Inflammatory macrophage treated with lipopolysaccharide for 4 hours (primary cell): ENCODE measurements at regions not wholly inside any gene's neighbourhood (a gene's known extent, or its start where the extent isn't known, plus 50 kb on each side); places are given as distances from the start of the nearest gene placed in this dataset.
"Not testable (repeated sequence)": the region's sequence is repeated elsewhere in the genome, so short reads cannot be mapped to it uniquely, and the experiment has no call there.

Experiments
- DNase-seq: peaks from one replicate; pipeline ENCODE4 v3.0.0-alpha.2; 2020

DNA sequence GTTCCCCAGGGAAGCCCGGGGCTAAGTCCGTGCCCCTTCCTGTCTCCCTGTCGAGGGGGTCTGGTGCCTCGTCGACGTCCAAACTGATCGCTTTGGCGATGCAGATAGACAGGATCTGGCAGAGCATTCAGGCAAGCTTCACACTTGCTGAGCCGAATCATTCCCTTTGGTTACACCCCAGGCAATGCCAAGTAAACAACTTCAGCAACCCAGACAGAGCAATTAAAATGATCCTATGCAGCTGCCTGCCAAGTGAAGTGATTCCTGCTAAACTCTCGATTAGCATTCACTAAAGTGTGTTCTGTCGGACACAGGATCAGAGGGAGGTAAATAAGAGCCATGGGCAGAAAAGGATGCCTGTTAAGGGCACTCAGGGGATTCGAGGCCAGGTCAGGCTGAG is 108.2 kb upstream of the RAB12 start:
- no peak for DNase-seq

- no peak for DNase-seq
These were observed 106.0 kb upstream of the RAB12 start for GRCh38 chr18:8503248-8503647.

GRCh38 chr18:8504424-8504823 is 104.8 kb upstream of the RAB12 start:
- no peak for DNase-seq

GRCh38 chr18:8504880-8505435 is 104.3 kb upstream of the RAB12 start:
- DNase-seq = no peak

DNA sequence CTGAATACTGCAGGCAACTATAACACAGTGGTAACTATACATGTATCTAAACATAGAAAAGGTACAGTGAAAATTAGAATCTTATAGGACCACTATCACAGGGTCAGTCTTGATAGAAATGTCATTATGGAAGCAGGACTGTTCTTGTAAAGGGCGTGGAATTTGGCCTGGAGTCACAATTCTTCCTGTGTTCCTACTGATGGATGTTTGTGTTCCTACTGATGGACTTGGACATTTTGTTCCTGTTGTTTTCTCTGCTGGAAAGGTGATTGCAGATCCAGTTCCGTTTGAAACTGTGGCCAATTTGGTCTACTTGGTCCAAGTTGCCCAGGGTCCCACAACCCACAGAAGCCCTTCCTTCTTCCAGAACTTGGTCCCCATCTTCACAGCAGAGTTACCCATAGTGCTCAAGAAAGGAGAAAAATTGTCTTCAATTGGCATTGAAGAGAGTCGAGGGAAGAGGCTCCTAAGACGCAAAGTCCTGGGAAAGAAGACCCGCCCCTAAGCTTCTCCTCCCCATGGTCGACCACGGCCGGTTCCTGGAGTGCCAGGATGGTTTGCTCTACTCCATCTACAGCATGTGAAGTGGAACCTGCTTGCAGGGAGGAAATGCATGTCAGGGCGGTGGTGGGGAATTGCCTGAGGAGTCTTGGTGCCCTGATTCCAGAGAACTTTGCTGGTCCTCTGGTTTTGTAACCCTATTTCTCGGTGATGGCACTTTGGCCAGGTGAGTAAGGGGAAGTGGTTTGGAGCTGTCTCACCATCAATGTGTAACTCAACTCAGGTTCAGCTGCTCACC is 102.8 kb upstream of the RAB12 start:
- no peak for DNase-seq

- DNase-seq = peak; percentile 1
These were observed 101.9 kb upstream of the RAB12 start for GRCh38 chr18:8507361-8507760.

- DNase-seq = no peak
These were observed 101.1 kb upstream of the RAB12 start for GRCh38 chr18:8507915-8508705.

DNA sequence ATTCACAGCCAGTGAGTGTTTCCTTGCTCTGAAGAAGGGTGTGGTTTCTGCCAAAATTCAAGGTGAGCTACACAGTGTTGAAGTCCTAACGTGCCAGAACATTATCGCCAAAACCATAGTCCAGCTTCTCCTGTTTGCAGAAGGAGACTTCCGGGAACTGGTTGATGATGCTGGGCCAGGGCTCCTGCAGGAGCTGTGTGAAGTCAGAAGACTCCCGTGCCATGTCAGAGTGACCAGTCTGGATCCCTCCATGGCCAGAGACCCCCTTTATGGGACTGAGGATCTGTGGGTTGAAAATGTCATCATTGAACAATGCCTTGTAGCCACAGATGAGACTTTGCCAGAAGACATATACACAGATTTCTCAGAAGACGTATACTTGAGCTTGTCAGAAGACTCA is 96.0 kb upstream of the RAB12 start:
- no peak for DNase-seq

DNA sequence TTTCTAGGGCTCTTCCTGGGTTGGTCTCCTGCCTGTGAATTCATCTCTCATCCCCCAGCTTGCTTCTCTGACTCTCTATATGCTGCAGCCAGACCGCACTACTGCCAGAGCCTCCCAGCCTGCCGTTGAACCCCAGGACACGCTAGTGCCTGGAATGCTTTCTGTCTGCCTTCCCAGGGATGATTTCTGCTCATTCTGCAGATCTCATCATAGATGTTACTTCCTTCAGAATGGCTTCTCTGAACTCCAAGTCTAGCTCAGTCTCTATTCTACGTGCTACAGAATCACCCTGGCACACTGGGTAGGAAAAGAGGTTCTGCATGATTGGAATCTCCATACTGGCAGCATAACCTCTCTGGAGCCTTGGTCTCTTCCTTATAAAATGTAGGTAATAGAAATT is 94.8 kb upstream of the RAB12 start:
- DNase-seq = no peak

- no peak for DNase-seq
These were observed 93.9 kb upstream of the RAB12 start for GRCh38 chr18:8515142-8515865.

DNA sequence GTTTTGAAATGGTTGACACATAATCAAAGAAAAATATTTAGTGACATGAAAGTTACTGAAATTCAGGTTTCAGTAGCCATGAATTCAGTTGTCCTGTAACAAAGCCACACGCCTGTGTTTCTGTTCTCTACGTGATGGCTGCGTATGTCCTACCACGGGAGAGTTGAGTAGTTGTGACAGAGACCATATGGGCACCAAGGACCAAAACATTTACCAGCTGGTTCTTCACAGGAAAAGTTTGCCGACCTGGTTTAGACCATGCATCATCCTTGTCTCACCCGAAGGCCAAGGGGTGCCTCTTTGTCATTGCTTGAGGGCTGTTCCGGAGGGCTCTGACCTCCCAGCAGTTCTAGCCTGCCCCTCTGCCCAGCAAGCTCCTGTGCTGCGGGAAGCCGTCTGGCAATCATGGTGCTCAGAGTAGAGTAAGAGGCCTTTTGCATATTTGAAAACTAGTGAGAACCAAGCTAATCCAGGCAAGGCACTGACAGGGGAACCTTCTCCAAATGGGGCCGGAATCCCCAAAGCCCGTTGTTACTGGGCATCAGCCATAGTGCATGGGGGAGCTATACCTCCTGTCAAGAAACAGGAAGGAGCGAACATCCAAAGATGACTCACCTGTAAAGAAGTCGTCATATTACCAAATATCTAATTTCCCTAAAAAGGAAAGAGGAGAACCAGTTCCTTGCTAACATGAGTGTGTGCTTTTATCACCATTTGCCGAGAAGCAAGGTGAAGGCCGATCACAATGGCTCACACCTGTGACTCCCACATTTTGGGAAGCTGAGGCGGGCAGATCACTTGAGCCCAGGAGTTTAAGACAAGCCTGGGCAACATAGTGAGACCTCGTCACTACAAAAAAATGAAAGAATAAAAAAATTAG is 92.6 kb upstream of the RAB12 start:
- DNase-seq = no peak

GRCh38 chr18:8517276-8517675 is 92.0 kb upstream of the RAB12 start:
- DNase-seq = no peak

DNA sequence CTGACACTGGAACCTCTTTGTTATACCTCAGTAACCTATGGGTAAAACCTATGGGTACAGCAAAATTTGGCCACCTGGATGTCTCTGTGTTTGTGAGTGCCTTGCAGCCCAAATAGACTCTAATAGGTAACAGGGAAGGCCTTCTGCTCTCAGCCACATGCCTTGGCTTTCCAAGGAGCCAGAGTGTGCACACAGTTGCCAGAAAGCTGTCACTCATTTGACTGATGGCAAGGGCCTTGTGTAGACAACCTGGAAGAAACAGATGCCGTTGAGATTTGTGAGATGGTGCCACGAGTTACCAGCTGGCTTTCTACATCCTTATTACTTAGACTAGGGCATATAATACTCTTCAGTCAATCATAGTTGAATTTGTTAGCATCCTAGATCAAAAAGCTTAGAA is 90.1 kb upstream of the RAB12 start:
- no peak for DNase-seq

DNA sequence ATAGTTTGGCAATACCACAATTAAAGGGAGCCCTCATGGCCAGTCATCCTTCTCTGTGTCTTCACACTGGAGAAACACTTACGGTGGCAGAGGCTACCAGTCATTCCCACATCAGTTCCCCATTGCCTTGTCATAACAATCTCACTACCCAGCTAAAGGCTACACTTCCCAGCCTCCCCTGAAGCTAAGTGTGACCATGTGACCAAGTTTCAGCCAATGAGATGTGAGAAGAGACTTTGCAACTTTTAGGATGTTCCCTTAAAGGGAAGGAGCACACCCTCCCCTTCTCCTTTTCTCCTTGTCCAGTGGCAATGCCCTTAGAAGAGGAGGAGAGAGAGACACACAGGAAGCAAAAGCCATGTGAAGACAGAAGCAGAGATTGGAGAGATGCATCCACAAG is 89.0 kb upstream of the RAB12 start:
- no peak for DNase-seq

DNA sequence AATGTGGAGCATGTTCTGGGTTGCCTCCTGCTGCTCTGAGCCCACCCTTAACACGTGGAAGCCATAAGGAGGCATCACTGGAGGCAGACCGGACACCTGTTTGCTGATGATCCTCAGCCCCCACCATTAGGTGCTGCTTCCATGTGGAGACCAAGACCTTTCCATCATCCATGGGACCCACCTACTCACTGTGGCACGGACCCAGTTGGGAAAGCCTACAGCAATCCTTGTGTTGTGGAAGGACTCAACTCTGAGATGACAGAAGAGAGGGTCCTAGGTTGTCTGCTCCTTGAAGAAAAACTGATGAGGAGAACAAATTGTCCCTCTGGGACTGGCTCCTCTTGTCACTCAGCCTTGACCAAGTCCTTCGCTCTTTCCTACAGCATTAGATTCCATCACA is 86.5 kb upstream of the RAB12 start:
- no peak for DNase-seq

DNA sequence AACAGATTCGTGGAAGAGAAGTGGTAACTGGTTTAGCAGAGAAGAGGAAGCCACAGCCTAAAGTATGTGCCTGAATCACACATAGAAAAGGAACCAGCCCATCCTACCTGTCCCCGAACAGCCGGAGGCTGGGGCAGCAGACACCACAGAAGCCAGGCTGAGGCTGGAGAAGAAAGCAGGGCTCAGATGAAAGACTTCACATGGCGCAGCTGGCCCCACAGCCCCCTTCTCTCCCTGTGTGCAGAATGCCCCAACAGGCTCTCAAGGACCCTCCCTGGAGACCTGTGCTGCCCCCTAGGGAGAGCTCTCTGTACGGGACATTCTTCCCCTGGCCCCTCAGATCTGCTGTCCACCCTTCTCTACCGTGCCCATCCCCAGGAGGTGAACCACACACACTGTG is 83.5 kb upstream of the RAB12 start:
- DNase-seq = peak; percentile 19

DNA sequence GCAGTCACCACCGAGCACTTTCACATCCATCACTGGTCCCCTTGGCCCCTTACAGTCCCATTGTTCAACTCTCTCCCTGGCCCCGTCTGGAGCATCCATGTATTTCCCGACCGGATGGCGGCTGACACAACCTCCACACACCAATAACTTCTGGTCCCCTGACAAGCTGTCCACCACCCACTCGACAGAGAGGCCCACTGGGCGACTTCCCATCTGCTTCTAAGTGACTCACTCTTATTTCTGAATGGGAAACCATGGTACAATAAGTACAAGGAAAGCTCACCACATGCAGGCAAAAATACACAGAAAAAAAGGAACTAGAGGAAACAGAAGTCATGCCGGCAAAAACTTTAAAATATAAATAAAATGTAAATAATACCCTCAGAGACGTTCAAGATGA is 82.9 kb upstream of the RAB12 start:
- DNase-seq = peak; percentile 85

DNA sequence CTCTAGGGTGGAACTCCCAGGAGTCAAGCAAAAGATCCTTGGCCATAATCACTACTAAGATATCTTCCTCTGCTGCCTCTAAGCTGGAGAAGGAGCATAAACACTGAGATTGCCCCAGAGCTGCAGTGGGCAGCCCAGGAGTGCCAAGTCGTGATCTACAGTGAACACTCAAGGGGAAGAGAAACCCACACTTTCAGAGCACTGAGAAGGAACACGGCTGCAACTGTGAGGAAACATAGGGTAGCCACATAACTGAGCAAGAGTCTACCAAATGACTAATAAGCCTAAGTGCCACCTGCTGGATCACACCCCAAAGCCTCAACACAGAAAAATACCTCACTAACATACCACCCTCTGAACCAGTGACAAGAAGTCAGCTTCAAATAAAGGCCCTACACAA is 79.6 kb upstream of the RAB12 start:
- DNase-seq = peak; percentile 68

GRCh38 chr18:8531084-8531483 is 78.2 kb upstream of the RAB12 start:
- DNase-seq = not testable (repeated sequence)

DNA sequence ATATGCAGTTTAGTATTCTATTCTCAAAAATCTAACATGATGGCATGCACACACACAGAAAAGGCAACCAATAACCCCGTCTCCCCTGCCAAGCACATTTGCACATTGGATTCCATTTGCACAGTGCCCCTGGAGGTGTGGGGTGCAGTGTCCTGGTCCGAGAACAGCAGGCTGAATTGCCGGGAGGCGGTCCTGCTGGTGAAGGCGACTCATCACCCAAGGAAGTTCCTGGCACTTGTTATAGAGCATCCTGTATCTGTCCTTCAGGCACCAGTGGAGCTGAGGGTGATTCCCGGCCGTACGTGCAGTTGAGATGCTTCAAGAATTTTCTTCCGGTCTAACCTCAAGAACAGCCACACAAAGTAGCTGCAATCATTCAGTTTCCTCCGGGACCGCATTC is 73.0 kb upstream of the RAB12 start:
- no peak for DNase-seq

DNA sequence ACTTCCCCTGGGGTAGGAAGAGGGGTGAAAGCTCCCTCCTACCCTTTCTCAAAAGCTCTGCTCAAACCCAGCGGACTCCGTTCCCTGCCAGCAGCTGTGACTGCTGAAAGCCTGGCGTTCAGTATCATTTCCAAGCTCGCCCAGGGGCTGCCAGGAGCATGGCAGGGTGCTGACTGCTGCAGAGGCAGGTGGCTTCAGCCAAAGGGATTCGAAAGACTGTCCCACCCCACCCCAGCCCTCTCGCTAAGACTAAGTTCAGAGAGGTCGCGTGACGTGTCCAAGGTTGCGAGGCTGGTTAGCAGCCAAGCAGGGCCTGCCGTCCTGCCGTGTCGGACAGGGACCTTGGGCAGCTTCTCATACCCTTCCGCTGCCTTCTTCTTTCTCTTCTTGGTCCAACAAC is 72.3 kb upstream of the RAB12 start:
- DNase-seq = no peak

DNA sequence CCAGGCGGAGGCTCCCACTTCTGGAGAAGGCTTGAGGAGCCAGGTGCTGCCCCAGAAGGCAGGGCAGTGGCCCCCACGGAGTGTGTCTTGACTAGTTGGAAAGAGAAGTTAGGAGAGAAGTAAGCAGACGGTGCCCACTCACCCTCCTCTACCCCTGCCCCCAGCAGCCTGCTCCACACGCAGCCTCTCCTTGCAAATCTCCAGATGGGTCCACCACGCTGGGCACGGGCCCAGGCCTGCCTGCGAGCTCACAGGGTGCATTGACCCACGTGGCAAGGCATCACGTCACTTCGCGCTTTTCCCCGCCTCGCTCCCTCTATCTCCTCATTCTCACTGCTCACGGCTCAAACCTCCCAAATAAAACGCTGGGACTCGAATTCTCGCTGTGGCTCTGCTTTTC is 71.8 kb upstream of the RAB12 start:
- DNase-seq = no peak
